ENCODE measurements at regions not wholly inside any gene's neighbourhood (a gene's known extent, or its start where the extent isn't known, plus 50 kb on each side); places are given as distances from the start of the nearest gene placed in this dataset.

DNA sequence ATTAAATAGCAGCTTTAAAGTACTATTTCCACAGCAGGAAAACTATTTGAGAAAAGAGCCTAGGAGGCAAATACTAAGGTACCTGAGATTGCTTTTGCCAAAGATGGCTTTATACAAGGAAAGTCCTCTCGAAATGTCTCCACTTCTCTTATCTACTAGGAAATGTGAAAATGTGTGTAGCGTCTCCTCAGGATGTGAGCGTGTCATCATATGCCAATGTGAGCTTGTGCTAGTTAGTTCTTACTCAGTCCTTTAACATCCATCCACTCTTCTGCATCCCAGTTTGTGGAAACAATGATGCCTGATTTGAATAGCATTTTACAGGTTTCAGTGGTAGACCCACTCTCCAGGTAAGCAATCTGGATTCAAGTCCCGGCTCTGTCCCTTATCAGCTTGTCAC is 421.0 kb downstream of the DYNC2H1 start:
- ATAC-seq (no peak), DNase-seq (ENCODE audit: low read depth, low spot score) (no peak)
- Histone ChIP-seq H3K4me1 (ENCODE audit: control insufficient read depth, insufficient read depth, low read length) (no peaks in the 10 kb centered on the region), H3K27me3 (ENCODE audit: control insufficient read depth, insufficient read depth, low read length) (no peaks in the 10 kb centered on the region; the same call in 1 of the 2 replicates), H3K4me3 (ENCODE audit: low read depth in 2 of 2, low read length in 2 of 2) (no peak overlapping the region), H3K27ac (ENCODE audit: low read length) (no peak overlapping the region), H3K9me3 (ENCODE audit: control insufficient read depth, insufficient read depth, low read depth, low read length) (no peaks in the 10 kb centered on the region), H3K36me3 (ENCODE audit: control insufficient read depth, insufficient read depth, low read length) (no peaks in the 10 kb centered on the region)
- ChIA-PET POLR2A (no interaction called here), CTCF (no interaction called here)
- intact Hi-C loops (cut with micrococcal nuclease; ENCODE audit: unreplicated experiment) (no loop called here), in situ Hi-C loops (cut with HindIII; ENCODE audit: low pct_unique_long_range_greater_than_20kb, low sequenced_read_pairs) (no loop called here)
- no TSS peak for BruUV-seq (replicated peaks)
- no peak for TF ChIP-seq POLR2AphosphoS5 (IDR thresholded peaks at IDR 0.05; ENCODE audit: low read depth, low read length)
- TF ChIP-seq, protein P1, sequence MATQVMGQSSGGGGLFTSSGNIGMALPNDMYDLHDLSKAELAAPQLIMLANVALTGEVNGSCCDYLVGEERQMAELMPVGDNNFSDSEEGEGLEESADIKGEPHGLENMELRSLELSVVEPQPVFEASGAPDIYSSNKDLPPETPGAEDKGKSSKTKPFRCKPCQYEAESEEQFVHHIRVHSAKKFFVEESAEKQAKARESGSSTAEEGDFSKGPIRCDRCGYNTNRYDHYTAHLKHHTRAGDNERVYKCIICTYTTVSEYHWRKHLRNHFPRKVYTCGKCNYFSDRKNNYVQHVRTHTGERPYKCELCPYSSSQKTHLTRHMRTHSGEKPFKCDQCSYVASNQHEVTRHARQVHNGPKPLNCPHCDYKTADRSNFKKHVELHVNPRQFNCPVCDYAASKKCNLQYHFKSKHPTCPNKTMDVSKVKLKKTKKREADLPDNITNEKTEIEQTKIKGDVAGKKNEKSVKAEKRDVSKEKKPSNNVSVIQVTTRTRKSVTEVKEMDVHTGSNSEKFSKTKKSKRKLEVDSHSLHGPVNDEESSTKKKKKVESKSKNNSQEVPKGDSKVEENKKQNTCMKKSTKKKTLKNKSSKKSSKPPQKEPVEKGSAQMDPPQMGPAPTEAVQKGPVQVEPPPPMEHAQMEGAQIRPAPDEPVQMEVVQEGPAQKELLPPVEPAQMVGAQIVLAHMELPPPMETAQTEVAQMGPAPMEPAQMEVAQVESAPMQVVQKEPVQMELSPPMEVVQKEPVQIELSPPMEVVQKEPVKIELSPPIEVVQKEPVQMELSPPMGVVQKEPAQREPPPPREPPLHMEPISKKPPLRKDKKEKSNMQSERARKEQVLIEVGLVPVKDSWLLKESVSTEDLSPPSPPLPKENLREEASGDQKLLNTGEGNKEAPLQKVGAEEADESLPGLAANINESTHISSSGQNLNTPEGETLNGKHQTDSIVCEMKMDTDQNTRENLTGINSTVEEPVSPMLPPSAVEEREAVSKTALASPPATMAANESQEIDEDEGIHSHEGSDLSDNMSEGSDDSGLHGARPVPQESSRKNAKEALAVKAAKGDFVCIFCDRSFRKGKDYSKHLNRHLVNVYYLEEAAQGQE (IDR thresholded peaks at IDR 0.05; ENCODE audit: insufficient read depth in 1 of 2, low read depth in 2 of 2, low read length in 1 of 2) = no peak
- TF ChIP-seq, protein P2, sequence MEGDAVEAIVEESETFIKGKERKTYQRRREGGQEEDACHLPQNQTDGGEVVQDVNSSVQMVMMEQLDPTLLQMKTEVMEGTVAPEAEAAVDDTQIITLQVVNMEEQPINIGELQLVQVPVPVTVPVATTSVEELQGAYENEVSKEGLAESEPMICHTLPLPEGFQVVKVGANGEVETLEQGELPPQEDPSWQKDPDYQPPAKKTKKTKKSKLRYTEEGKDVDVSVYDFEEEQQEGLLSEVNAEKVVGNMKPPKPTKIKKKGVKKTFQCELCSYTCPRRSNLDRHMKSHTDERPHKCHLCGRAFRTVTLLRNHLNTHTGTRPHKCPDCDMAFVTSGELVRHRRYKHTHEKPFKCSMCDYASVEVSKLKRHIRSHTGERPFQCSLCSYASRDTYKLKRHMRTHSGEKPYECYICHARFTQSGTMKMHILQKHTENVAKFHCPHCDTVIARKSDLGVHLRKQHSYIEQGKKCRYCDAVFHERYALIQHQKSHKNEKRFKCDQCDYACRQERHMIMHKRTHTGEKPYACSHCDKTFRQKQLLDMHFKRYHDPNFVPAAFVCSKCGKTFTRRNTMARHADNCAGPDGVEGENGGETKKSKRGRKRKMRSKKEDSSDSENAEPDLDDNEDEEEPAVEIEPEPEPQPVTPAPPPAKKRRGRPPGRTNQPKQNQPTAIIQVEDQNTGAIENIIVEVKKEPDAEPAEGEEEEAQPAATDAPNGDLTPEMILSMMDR (IDR thresholded peaks at IDR 0.05) = no peak
- TF ChIP-seq TCF7L2 (IDR thresholded peaks at IDR 0.05; ENCODE audit: low read depth, low read length) = no peak
- no peak for TF ChIP-seq SIN3A (IDR thresholded peaks at IDR 0.05; ENCODE audit: borderline replicate concordance, insufficient read depth, low read depth, low read length)

DNA sequence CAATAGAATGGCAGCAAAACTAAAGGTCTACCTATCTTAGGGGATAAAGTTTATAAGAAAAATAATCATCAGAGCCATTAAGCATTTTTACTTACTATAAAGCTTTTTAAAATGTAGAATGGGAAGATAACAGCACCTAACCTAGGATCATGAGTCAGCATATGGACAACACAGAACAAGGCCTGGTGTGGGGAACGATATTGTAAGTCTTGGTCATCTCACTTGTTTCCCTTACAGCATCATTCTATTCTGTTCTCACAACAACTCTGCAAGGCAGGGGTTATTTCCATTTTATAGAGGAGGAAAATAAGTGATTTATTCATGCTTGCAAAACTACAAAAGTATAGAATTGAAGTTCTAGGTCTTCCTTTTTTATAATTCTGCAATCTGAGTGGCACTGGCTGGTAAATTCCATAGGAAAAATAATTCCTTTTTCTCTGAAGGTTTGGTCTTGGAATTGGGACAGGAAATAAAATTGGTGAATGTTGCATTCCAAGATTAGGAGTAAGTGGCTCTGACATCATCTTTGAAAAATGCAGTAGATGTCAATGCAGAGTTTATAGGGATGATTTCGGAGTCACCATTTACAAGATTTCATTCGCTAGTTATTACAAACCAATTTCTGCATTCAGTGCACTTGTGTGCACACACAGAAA is 423.0 kb downstream of the DYNC2H1 start:
- ATAC-seq = no peak
- no peaks in the 10 kb centered on the region; the same call in 1 of the 2 replicates for H3K27me3 ChIP-seq (ENCODE audit: control insufficient read depth, insufficient read depth, low read length)
- no peaks in the 10 kb centered on the region for H3K4me1 ChIP-seq (ENCODE audit: control insufficient read depth, insufficient read depth, low read length)
- no TSS peak for BruUV-seq (replicated peaks)
- POLR2A ChIA-PET = no interaction called here
- no peaks in the 10 kb centered on the region for H3K9me3 ChIP-seq (ENCODE audit: control insufficient read depth, insufficient read depth, low read depth, low read length)
- in situ Hi-C loops (cut with HindIII; ENCODE audit: low pct_unique_long_range_greater_than_20kb, low sequenced_read_pairs) (no loop called here), intact Hi-C loops (cut with micrococcal nuclease; ENCODE audit: unreplicated experiment) (no loop called here)
- no peak overlapping the region for H3K27ac ChIP-seq (ENCODE audit: low read length)
- no peaks in the 10 kb centered on the region for H3K36me3 ChIP-seq (ENCODE audit: control insufficient read depth, insufficient read depth, low read length)
- no peak for DNase-seq (ENCODE audit: low read depth, low spot score)
- TF ChIP-seq, protein P2 (IDR thresholded peaks at IDR 0.05) = no peak
- TF ChIP-seq POLR2AphosphoS5 (IDR thresholded peaks at IDR 0.05; ENCODE audit: low read depth, low read length) = no peak
- TF ChIP-seq TCF7L2 (IDR thresholded peaks at IDR 0.05; ENCODE audit: low read depth, low read length) = no peak
- no peak for TF ChIP-seq SIN3A (IDR thresholded peaks at IDR 0.05; ENCODE audit: borderline replicate concordance, insufficient read depth, low read depth, low read length)
- TF ChIP-seq, protein P1 (IDR thresholded peaks at IDR 0.05; ENCODE audit: insufficient read depth in 1 of 2, low read depth in 2 of 2, low read length in 1 of 2) = no peak
- no peak overlapping the region for H3K4me3 ChIP-seq (ENCODE audit: low read depth in 2 of 2, low read length in 2 of 2)
- CTCF ChIA-PET = no interaction called here
